OCI-LY7 (cell line): ENCODE measurements at regions not wholly inside any gene's neighbourhood (a gene's known extent, or its start where the extent isn't known, plus 50 kb on each side); places are given as distances from the start of the nearest gene placed in this dataset.

Source experiments
- BruUV-seq: library from RNA; stranded (reverse); fragments of 400-500 nt; replicated peaks from 2 replicates; lab custom pipeline; 2021; lab: Mats Ljungman, UMichigan
- CTCF ChIA-PET: fragments of 300-600 bp; sonication (Branson Sonifier 250); formaldehyde crosslinking; loops from one replicate; lab custom pipeline; 2022; ENCODE audit warnings: antibody characterized with exemption; ENCODE audit not compliant: unreplicated experiment; lab: Charles Lee
- POLR2A ChIA-PET: fragments of 300-600 bp; sonication (Branson Sonifier 250); formaldehyde crosslinking; loops from one replicate; lab custom pipeline; 2022; ENCODE audit warnings: antibody characterized with exemption; lab: Charles Lee
- DNase-seq: peaks from one replicate; pipeline ENCODE4 v3.0.0-alpha.2; 2015; ENCODE audit warnings: low spot score
- H2AFZ ChIP-seq: fragments of 200-600 bp; sonication (generic), shearing (Covaris generic); 2 replicates; pipeline ENCODE4 v1.6.1; 2014; ENCODE audit warnings: mild to moderate bottlenecking, antibody characterized with exemption, low read length, moderate library complexity
- H3K27ac ChIP-seq: fragments of 200-600 bp; sonication (generic); 2 replicates; pipeline ENCODE4 v1.5.1; 2014; ENCODE audit warnings: mixed run types, low read depth, mild to moderate bottlenecking, moderate library complexity, low read length, inconsistent platforms; ENCODE audit not compliant: poor library complexity, severe bottlenecking
- H3K36me3 ChIP-seq: fragments of 200-600 bp; sonication (generic); 2 replicates; pipeline ENCODE4 v1.6.1; 2014; ENCODE audit warnings: mild to moderate bottlenecking, antibody characterized with exemption, low read length, moderate library complexity, mixed read lengths; ENCODE audit not compliant: insufficient read depth
- H3K4me1 ChIP-seq: fragments of 200-600 bp; sonication (generic); 2 replicates; pipeline ENCODE4 v1.5.1; 2014; ENCODE audit warnings: mild to moderate bottlenecking, low read length; ENCODE audit not compliant: insufficient read depth, poor library complexity, severe bottlenecking
- H3K4me2 ChIP-seq: fragments of 200-600 bp; sonication (generic); 2 replicates; pipeline ENCODE4 v1.6.1; 2014; ENCODE audit warnings: mild to moderate bottlenecking, low read length
- H3K4me3 ChIP-seq: fragments of 200-600 bp; sonication (generic); 2 replicates; pipeline ENCODE4 v1.5.1; 2014; ENCODE audit warnings: mild to moderate bottlenecking, low read depth, low read length; ENCODE audit not compliant: poor library complexity, severe bottlenecking
- H3K79me2 ChIP-seq: fragments of 200-600 bp; sonication (generic); 2 replicates; pipeline ENCODE4 v1.6.1; 2016; ENCODE audit warnings: low read depth, mild to moderate bottlenecking, low read length, moderate library complexity, mixed read lengths; ENCODE audit not compliant: insufficient read depth
- H3K9me2 ChIP-seq: fragments of 200-600 bp; sonication (generic); 2 replicates; pipeline ENCODE4 v1.6.1; 2016; ENCODE audit warnings: mild to moderate bottlenecking, low read length, mixed read lengths; ENCODE audit not compliant: insufficient read depth
- H3K9me3 ChIP-seq: fragments of 200-600 bp; sonication (generic); 2 replicates; pipeline ENCODE4 v1.6.1; 2014; ENCODE audit warnings: mild to moderate bottlenecking, mixed run types, low read length, mixed read lengths
- H4K20me1 ChIP-seq: fragments of 200-600 bp; sonication (generic); 2 replicates; pipeline ENCODE4 v1.6.1; 2014; ENCODE audit warnings: mild to moderate bottlenecking, antibody characterized with exemption, low read length, moderate library complexity, mixed read lengths; ENCODE audit not compliant: insufficient read depth
- CTCF ChIP-seq: fragments of 200-600 bp; sonication (generic); conservative IDR thresholded peaks from 2 replicates; pipeline ENCODE4 v1.5.1; 2014; ENCODE audit warnings: mild to moderate bottlenecking, antibody characterized with exemption, low read length, moderate library complexity, mixed read lengths
- EZH2phosphoT487 ChIP-seq: fragments of 200-600 bp; sonication (generic); IDR thresholded peaks from 2 replicates; pipeline ENCODE4 v1.6.1; 2018; ENCODE audit warnings: low read depth, borderline replicate concordance, mild to moderate bottlenecking, mixed run types, antibody characterized with exemption, low read length, moderate library complexity, mixed read lengths
- intact Hi-C: fragments of 100-400 bp; cut with micrococcal nuclease; formaldehyde crosslinking; loops from one replicate; pipeline ENCODE4 v1.10.0; 2022; ENCODE audit not compliant: unreplicated experiment

- no peaks in the 10 kb centered on the region for H3K9me3 ChIP-seq
- no peak overlapping the region for H3K27ac ChIP-seq
- no peaks in the 10 kb centered on the region for H3K36me3 ChIP-seq
- no peak overlapping the region for H3K4me2 ChIP-seq
- TF ChIP-seq EZH2phosphoT487 (no peak), CTCF (no peak)
- ChIA-PET POLR2A (interaction anchor here (1.3 to 1.4 kb wide), 2 partner anchors 33 to 56 kb away, joined by 3 read pairs; no protein-coding TSS in a partner anchor), CTCF (no interaction called here)
- H3K9me2 ChIP-seq = no peaks in the 10 kb centered on the region
- H3K4me1 ChIP-seq = peaks cover 11% of the 10 kb centered on the region
- intact Hi-C loops = no loop called here
- H4K20me1 ChIP-seq = no peaks in the 10 kb centered on the region
- DNase-seq = peak; percentile 18
- no peaks in the 10 kb centered on the region for H3K79me2 ChIP-seq
- no TSS peak for BruUV-seq
- peak overlapping the region; percentile 72 for H2AFZ ChIP-seq
- H3K4me3 ChIP-seq = no peak overlapping the region
These were observed 1448.9 kb upstream of the TENM3 start for GRCh38 chr4:180794333-180794732.

GRCh38 chr4:180798036-180798577, 1445.1 kb upstream of the TENM3 start:
- Histone ChIP-seq H3K9me2 (no peaks in the 10 kb centered on the region), H3K79me2 (no peaks in the 10 kb centered on the region), H3K4me2 (no peak overlapping the region), H3K4me3 (no peak overlapping the region), H2AFZ (no peak overlapping the region; the same call in 1 of the 2 replicates), H3K36me3 (no peaks in the 10 kb centered on the region), H4K20me1 (no peaks in the 10 kb centered on the region), H3K4me1 (peaks cover 5% of the 10 kb centered on the region), H3K9me3 (no peaks in the 10 kb centered on the region), H3K27ac (no peak overlapping the region)
- CTCF ChIA-PET = interaction anchor here (1.0 kb wide), 1 partner anchor 29 kb away, joined by 3 read pairs; no protein-coding TSS in a partner anchor
- POLR2A ChIA-PET = interaction anchor here (0.8 to 2.5 kb wide), 3 partner anchors 11 to 40 kb away, joined by 3 to 9 read pairs (median 9); no protein-coding TSS in a partner anchor
- TF ChIP-seq CTCF (no peak), EZH2phosphoT487 (no peak)
- BruUV-seq = no TSS peak
- intact Hi-C loops = no loop called here
- no peak for DNase-seq

GRCh38 chr4:180799798-180800197, 1443.4 kb upstream of the TENM3 start:
- Histone ChIP-seq H3K9me2 (no peaks in the 10 kb centered on the region), H3K79me2 (no peaks in the 10 kb centered on the region), H3K36me3 (no peaks in the 10 kb centered on the region), H2AFZ (peak overlapping the region; percentile 34; the same call in 1 of the 2 replicates), H4K20me1 (no peaks in the 10 kb centered on the region), H3K4me2 (no peak overlapping the region), H3K4me1 (no peaks in the 10 kb centered on the region), H3K4me3 (no peak overlapping the region), H3K9me3 (no peaks in the 10 kb centered on the region), H3K27ac (no peak overlapping the region)
- ChIA-PET POLR2A (interaction anchor here (2.2 to 2.5 kb wide), 2 partner anchors 10 to 38 kb away, joined by 9 read pairs; no protein-coding TSS in a partner anchor), CTCF (no interaction called here)
- DNase-seq = no peak
- no TSS peak for BruUV-seq
- TF ChIP-seq CTCF = no peak
- TF ChIP-seq EZH2phosphoT487 = no peak
- intact Hi-C loops = no loop called here
